ENCODE measurements at regions not wholly inside any gene's neighbourhood (a gene's known extent, or its start where the extent isn't known, plus 50 kb on each side); places are given as distances from the start of the nearest gene placed in this dataset.
"Not testable (repeated sequence)": the region's sequence is repeated elsewhere in the genome, so short reads cannot be mapped to it uniquely, and the experiment has no call there.

- intact Hi-C loops (cut with DNase I); H3K4me3 ChIP-seq (ENCODE audit: low read length in 2 of 2); H3K27me3 ChIP-seq (ENCODE audit: control insufficient read depth in 1 of 2, insufficient read depth in 2 of 2, low read length in 1 of 2); DNase-seq; H3K4me1 ChIP-seq (ENCODE audit: control insufficient read depth in 1 of 2, insufficient read depth in 2 of 2, low read length in 2 of 2); H3K27ac ChIP-seq (ENCODE audit: low read depth in 1 of 2, low read length in 2 of 2); H3K9me3 ChIP-seq (ENCODE audit: control insufficient read depth, low read length); H3K36me3 ChIP-seq (ENCODE audit: control insufficient read depth in 1 of 2, insufficient read depth in 2 of 2, low read length in 1 of 2); ATAC-seq (ENCODE audit: low FRiP score): not testable (repeated sequence)
- WGBS, 2 donors = 72 to 83% methylated on average over 4 of the region's 4 CpGs
Measured at GRCh38 chr3:75500357-75500756, 163.8 kb upstream of the FRG2C start.

- intact Hi-C loops (cut with DNase I); H3K4me3 ChIP-seq (ENCODE audit: low read length in 2 of 2); ATAC-seq (ENCODE audit: low FRiP score): not testable (repeated sequence)
Measured at GRCh38 chr3:75502171-75502570, 162.0 kb upstream of the FRG2C start.

DNA sequence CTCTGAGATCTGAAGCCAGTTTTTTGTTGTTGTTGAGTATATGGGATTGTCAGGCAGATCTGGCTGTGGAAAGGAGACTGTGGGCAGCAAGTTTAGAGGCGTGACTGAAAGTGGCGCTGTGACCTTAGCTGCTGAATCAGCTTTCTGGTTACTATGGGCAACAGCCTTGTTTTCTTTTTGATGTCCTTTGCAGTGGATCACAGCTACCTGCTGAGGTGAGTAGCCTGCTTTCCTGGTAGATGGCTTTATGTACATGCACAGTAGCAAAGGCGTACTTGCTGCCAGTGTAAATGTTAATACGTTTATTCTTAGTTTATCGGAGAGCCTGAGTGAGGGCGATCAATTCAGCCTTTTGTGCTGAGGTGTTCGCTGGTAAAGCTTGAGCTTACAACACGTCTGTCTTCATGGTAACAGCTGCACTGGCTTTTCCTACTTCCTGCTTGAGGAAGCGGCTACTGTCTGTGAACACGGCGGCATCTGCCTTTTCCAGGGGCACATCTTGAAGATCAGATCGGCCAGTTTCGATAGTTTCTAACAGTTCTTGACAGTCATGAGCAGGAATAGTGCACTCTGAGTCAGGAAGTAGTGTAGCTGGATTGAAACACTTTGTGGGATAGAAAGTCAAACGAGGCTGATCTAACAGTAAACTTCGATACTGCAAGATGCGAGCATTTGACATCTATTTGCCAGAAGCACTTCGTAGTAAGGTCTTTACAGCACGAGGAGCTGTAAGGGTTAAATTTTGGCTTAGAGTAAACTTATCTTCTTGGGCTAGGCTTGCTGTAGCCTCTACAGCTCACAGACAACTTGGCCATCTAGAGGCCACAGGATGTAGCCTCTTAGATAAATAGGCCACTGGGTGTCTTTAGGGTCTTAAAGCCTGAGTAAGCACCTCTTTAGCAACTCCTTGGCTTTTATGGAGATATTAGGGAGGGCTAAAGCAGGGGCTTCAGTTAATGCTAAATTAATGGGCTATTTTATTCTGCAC lies 161.1 kb upstream of the FRG2C start:
- H3K4me3 ChIP-seq (ENCODE audit: low read length in 2 of 2); H3K36me3 ChIP-seq (ENCODE audit: control insufficient read depth in 1 of 2, insufficient read depth in 2 of 2, low read length in 1 of 2); intact Hi-C loops (cut with DNase I); ATAC-seq (ENCODE audit: low FRiP score); DNase-seq; H3K27ac ChIP-seq (ENCODE audit: low read depth in 1 of 2, low read length in 2 of 2); H3K4me1 ChIP-seq (ENCODE audit: control insufficient read depth in 1 of 2, insufficient read depth in 2 of 2, low read length in 2 of 2); H3K27me3 ChIP-seq (ENCODE audit: control insufficient read depth in 1 of 2, insufficient read depth in 2 of 2, low read length in 1 of 2); H3K9me3 ChIP-seq (ENCODE audit: control insufficient read depth, low read length): not testable (repeated sequence)
- 37% methylated on average over 18 of the region's 18 CpGs for WGBS, 2 donors

More at GRCh38 chr3:75502171-75502570, 162.0 kb upstream of the FRG2C start:
- not testable (repeated sequence) for H3K27me3 ChIP-seq (ENCODE audit: control insufficient read depth in 1 of 2, insufficient read depth in 2 of 2, low read length in 1 of 2); H3K9me3 ChIP-seq (ENCODE audit: control insufficient read depth, low read length); DNase-seq; H3K27ac ChIP-seq (ENCODE audit: low read depth in 1 of 2, low read length in 2 of 2); H3K36me3 ChIP-seq (ENCODE audit: control insufficient read depth in 1 of 2, insufficient read depth in 2 of 2, low read length in 1 of 2); H3K4me1 ChIP-seq (ENCODE audit: control insufficient read depth in 1 of 2, insufficient read depth in 2 of 2, low read length in 2 of 2)
- WGBS, 2 donors = 73 to 75% methylated on average over 9 of the region's 9 CpGs

DNA sequence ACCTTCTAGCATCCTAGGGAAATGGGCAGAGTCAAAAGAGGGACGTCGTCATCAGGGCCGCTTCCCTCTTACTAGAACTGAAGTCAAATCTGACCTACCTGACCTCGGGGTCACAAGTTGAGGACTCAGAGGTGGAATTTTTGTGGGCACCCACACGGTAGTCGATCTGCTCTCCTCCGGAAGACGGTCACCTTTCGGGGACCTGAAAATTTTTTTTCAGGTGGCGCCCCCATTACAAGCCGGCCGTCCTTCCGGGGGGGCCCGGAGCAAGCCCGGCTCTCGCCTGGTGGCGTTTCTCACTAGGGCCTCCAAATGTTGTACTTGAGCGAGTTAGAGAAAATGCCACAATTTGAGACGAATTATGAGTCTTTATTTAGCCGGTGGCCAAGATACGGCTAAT lies 157.5 kb upstream of the FRG2C start:
- no peak overlapping the region for H3K27ac ChIP-seq (ENCODE audit: low read depth in 1 of 2, low read length in 2 of 2)
- H3K27me3 ChIP-seq (ENCODE audit: control insufficient read depth in 1 of 2, insufficient read depth in 2 of 2, low read length in 1 of 2) = no peaks in the 10 kb centered on the region
- intact Hi-C loops (cut with DNase I) = no loop called here
- WGBS, 2 donors = 80 to 85% methylated on average over 21 of the region's 21 CpGs
- H3K9me3 ChIP-seq (ENCODE audit: control insufficient read depth, low read length) = peaks cover 5% of the 10 kb centered on the region
- no peak overlapping the region for H3K4me3 ChIP-seq (ENCODE audit: low read length in 2 of 2)
- ATAC-seq (ENCODE audit: low FRiP score) = no peak
- H3K36me3 ChIP-seq (ENCODE audit: control insufficient read depth in 1 of 2, insufficient read depth in 2 of 2, low read length in 1 of 2) = no peaks in the 10 kb centered on the region
- no peak for DNase-seq
- no peaks in the 10 kb centered on the region for H3K4me1 ChIP-seq (ENCODE audit: control insufficient read depth in 1 of 2, insufficient read depth in 2 of 2, low read length in 2 of 2)

GRCh38 chr3:75507956-75508355 lies 156.2 kb upstream of the FRG2C start:
- 97% methylated on average over 2 of the region's 2 CpGs for WGBS, 2 donors
- H3K27ac ChIP-seq (ENCODE audit: low read depth in 1 of 2, low read length in 2 of 2); H3K9me3 ChIP-seq (ENCODE audit: control insufficient read depth, low read length); H3K4me1 ChIP-seq (ENCODE audit: control insufficient read depth in 1 of 2, insufficient read depth in 2 of 2, low read length in 2 of 2); H3K27me3 ChIP-seq (ENCODE audit: control insufficient read depth in 1 of 2, insufficient read depth in 2 of 2, low read length in 1 of 2); H3K36me3 ChIP-seq (ENCODE audit: control insufficient read depth in 1 of 2, insufficient read depth in 2 of 2, low read length in 1 of 2); intact Hi-C loops (cut with DNase I); ATAC-seq (ENCODE audit: low FRiP score); H3K4me3 ChIP-seq (ENCODE audit: low read length in 2 of 2); DNase-seq: not testable (repeated sequence)

GRCh38 chr3:75527657-75528056 lies 136.5 kb upstream of the FRG2C start:
- DNase-seq; H3K4me1 ChIP-seq (ENCODE audit: control insufficient read depth in 1 of 2, insufficient read depth in 2 of 2, low read length in 2 of 2); H3K36me3 ChIP-seq (ENCODE audit: control insufficient read depth in 1 of 2, insufficient read depth in 2 of 2, low read length in 1 of 2); H3K27me3 ChIP-seq (ENCODE audit: control insufficient read depth in 1 of 2, insufficient read depth in 2 of 2, low read length in 1 of 2); H3K9me3 ChIP-seq (ENCODE audit: control insufficient read depth, low read length); H3K4me3 ChIP-seq (ENCODE audit: low read length in 2 of 2); ATAC-seq (ENCODE audit: low FRiP score); H3K27ac ChIP-seq (ENCODE audit: low read depth in 1 of 2, low read length in 2 of 2); intact Hi-C loops (cut with DNase I): not testable (repeated sequence)

GRCh38 chr3:75552095-75552494 lies 112.0 kb upstream of the FRG2C start:
- H3K4me1 ChIP-seq (ENCODE audit: control insufficient read depth in 1 of 2, insufficient read depth in 2 of 2, low read length in 2 of 2); H3K36me3 ChIP-seq (ENCODE audit: control insufficient read depth in 1 of 2, insufficient read depth in 2 of 2, low read length in 1 of 2); H3K9me3 ChIP-seq (ENCODE audit: control insufficient read depth, low read length); DNase-seq; H3K4me3 ChIP-seq (ENCODE audit: low read length in 2 of 2); H3K27me3 ChIP-seq (ENCODE audit: control insufficient read depth in 1 of 2, insufficient read depth in 2 of 2, low read length in 1 of 2); intact Hi-C loops (cut with DNase I); ATAC-seq (ENCODE audit: low FRiP score); H3K27ac ChIP-seq (ENCODE audit: low read depth in 1 of 2, low read length in 2 of 2): not testable (repeated sequence)
- 44 to 46% methylated on average over 11 of the region's 11 CpGs for WGBS, 2 donors

GRCh38 chr3:75564427-75564826 lies 99.7 kb upstream of the FRG2C start:
- H3K27me3 ChIP-seq (ENCODE audit: control insufficient read depth in 1 of 2, insufficient read depth in 2 of 2, low read length in 1 of 2); H3K9me3 ChIP-seq (ENCODE audit: control insufficient read depth, low read length); H3K4me3 ChIP-seq (ENCODE audit: low read length in 2 of 2); intact Hi-C loops (cut with DNase I); DNase-seq; ATAC-seq (ENCODE audit: low FRiP score); H3K27ac ChIP-seq (ENCODE audit: low read depth in 1 of 2, low read length in 2 of 2); H3K36me3 ChIP-seq (ENCODE audit: control insufficient read depth in 1 of 2, insufficient read depth in 2 of 2, low read length in 1 of 2); H3K4me1 ChIP-seq (ENCODE audit: control insufficient read depth in 1 of 2, insufficient read depth in 2 of 2, low read length in 2 of 2): not testable (repeated sequence)
- WGBS, 2 donors = 87 to 88% methylated on average over 3 of the region's 3 CpGs

DNA sequence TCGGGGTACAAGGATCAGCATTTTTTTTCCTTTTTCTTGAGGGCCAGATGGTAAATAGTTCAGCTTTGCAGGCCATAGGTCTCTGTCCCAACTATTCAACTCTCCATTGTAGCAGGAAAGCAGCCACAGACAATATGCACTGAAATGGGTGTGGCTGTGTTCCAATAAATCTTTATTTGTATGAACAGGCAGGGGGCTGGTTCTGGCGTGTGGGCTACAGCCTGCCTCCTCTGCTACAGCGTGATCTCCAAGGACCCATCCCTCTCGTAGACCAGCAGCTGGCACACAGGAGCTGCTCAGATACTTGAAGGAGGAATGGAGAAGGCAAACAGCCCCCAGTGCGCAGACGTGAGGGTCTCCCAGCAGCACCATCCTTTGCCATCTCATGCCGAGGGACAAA lies 91.8 kb upstream of the FRG2C start:
- intact Hi-C loops (cut with DNase I); H3K9me3 ChIP-seq (ENCODE audit: control insufficient read depth, low read length); H3K4me1 ChIP-seq (ENCODE audit: control insufficient read depth in 1 of 2, insufficient read depth in 2 of 2, low read length in 2 of 2); H3K36me3 ChIP-seq (ENCODE audit: control insufficient read depth in 1 of 2, insufficient read depth in 2 of 2, low read length in 1 of 2); DNase-seq; H3K4me3 ChIP-seq (ENCODE audit: low read length in 2 of 2); ATAC-seq (ENCODE audit: low FRiP score); H3K27me3 ChIP-seq (ENCODE audit: control insufficient read depth in 1 of 2, insufficient read depth in 2 of 2, low read length in 1 of 2); H3K27ac ChIP-seq (ENCODE audit: low read depth in 1 of 2, low read length in 2 of 2): not testable (repeated sequence)
- 70 to 74% methylated on average over 7 of the region's 7 CpGs for WGBS, 2 donors

Measured in aorta (tissue), 5 donors.